Activated CD4-positive, alpha-beta T cell treated with anti-CD3 and anti-CD28 coated beads for 4 hours (primary cell): ENCODE measurements at regions not wholly inside any gene's neighbourhood (a gene's known extent, or its start where the extent isn't known, plus 50 kb on each side); places are given as distances from the start of the nearest gene placed in this dataset.

Experiments
- DNase-seq, 2 donors: peaks; one replicate each; pipeline ENCODE4 v3.0.0-alpha.2; 2020

DNA sequence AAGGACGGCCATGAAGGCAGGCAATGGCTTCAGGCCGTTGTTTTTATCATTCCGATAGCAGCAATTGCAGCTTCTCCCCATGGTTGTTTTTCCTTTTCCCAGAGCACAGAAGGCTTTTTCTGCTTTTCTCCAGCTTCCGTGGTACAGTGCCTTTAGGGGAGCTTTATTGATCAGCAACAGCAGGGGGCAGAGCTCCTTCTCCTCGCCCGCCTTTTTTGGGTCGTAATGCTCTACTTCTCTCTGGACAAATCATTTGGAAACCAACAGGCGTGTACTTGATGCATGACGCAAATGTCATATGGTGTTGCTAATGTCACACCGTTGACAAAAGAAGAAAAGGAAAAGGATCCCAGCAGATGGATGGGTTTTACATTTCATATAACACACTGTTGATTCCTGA, 79.7 kb upstream of the SNRK start:
- DNase-seq = no peak

GRCh38 chr3:43206105-43206504, 80.2 kb upstream of the SNRK start:
- DNase-seq = no peak

DNA sequence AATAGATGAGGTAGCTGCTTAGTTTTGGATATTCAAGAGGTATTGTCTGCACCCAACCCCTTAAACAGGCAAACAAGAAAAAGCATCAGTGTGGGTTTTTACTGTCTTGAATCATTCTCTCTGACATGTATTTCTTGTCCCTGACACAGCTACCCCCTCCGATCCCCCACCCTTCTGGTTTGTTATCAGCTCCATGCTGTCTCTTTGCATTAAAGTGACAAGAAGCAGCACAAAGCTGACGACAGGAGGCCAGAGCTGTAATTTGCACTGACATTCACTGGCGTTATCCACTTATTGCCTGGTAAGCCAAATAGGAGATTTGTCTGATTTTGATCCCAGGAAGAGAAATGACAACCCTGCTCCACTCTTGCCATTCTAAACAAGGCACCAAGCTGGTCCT, 83.3 kb upstream of the SNRK start:
- no peak for DNase-seq

DNA sequence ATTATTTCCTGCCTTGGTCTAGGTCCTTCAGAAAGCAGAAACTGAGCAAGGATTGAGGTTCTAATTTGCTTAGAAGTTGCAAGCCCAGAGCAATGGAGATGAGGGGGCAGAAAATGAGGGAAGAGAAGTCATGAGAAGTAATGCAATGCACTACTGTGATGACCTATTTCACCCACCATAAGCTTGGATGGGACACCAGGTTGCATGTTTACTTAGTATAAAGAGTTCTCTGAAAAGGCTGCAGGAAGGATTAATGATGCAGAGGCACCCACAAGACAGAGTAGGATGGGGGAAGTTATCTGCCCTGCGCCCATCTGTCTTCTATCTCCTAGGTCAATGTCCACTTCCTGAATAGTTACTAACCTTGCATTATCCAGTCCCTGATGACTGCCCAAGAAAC, 84.8 kb upstream of the SNRK start:
- no peak for DNase-seq

GRCh38 chr3:43199645-43200306, 86.6 kb upstream of the SNRK start:
- no peak for DNase-seq

GRCh38 chr3:43198791-43199644, 87.3 kb upstream of the SNRK start:
- DNase-seq = no peak

DNA sequence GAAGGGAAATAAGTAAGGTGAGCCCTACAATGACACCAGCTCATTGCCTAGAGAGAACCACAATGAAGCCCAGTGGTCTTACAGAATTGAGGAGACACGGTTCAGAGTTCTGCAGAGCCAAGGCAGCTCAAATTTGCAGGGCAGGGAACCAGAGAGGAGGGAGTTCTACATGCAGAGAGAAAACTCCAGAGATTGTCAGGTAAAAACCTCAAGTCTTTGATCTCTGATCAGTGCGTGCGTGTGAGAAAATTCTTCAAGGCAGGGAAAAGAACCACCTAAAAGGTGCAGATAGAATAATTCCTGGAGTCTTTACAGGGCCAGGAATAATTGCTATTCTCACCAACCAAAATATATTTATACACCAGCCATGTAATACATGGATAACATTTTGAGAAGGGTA, 88.0 kb upstream of the SNRK start:
- DNase-seq = no peak

DNA sequence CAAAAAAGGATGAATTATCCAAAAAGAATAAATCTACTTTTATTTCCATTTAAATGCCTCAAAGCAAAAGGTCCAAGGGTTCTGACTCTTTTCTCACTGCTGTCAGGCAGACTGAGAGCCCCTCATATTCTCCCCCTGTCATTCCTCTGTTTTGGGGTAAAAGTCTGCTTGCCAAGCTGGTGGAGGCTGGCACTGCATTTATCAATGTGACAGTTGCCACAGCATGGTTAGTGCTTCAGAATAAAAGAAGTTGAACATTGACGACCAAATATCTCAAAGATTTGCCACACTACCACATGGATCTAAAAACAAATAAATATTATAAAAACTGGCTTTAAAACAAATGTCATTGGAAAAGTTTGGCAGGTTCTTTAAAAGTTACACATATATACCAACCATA, 89.2 kb upstream of the SNRK start:
- no peak for DNase-seq

- no peak for DNase-seq
Measured at GRCh38 chr3:43196721-43197120, 89.6 kb upstream of the SNRK start.

GRCh38 chr3:43195115-43195498, 89.2 kb upstream of the POMGNT2 start:
- no peak for DNase-seq

- peak; percentile 24 to 38 for DNase-seq
Measured at GRCh38 chr3:43194490-43195114, 88.7 kb upstream of the POMGNT2 start.

- DNase-seq = no peak
Measured at GRCh38 chr3:43194069-43194468, 88.2 kb upstream of the POMGNT2 start.

DNA sequence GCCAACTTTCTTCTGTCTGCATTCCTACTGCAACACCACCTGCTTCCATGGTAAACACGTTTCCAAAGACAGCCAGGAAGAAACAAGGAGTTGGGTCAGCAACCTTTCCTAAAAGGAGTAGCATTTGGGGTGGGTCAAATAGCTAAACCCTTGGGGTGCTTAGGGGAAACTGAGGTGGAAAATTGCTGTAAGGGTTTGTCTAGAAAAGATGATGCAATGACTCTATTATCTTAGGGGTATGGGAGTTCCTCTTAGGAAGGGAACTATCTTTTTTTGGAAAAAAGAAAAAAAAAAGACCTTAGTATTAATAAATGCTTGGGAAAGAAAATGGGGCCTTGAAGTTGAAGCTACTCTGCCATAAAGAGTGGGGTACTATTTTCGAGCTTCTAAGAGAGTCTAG, 86.1 kb upstream of the POMGNT2 start:
- DNase-seq = no peak

DNA sequence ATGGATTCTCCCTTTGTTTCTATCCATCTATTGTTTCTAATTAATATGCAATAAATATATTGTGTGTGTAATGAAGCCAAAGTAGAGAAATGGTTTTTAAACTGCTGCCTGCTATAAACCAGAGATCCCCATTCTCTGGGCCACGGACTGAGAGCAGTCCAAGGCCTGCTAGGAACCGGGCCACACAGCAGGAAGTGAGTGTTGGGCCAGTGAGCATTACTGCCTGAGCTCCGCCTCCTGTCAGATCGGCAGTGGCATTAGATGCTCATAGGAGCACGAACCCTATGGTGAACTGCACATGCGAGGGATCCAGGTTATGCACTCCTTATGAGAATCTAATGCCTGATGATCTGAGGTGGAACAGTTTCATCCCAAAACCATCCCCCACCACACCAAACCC, 85.2 kb upstream of the POMGNT2 start:
- DNase-seq = no peak

GRCh38 chr3:43190670-43191069, 84.8 kb upstream of the POMGNT2 start:
- no peak for DNase-seq

DNA sequence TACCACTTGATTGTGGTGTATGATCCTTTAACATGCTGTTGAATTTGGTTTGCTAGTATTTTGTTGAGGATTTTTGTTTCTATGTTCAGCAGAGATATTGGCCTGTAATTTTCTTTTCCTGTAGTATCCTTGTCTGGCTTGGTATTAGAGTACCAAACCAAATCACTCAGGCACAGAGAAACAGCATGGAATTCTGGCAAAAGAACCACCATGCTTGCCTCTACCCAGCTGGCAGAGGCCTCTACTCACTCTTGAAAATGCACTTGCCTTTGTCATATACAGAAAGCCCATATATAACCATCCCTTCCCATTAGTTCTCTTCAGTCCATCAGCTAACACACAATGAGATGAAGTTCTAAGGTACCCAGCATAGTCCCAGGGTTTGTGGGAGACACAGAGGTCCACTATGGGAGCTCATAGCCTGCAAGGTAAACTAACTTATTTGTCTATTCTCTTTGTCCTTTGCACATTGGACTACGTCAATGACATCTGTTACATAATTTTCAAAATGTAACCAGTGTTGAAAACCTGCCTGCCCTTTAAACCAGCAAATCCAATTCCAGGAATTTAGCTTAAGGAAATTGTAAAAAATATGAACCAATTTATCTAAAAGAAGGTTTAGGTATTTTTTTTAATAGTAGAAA, 82.1 kb upstream of the POMGNT2 start:
- no peak for DNase-seq

- no peak for DNase-seq
Measured at GRCh38 chr3:43185983-43186314, 80.1 kb upstream of the POMGNT2 start.

DNA sequence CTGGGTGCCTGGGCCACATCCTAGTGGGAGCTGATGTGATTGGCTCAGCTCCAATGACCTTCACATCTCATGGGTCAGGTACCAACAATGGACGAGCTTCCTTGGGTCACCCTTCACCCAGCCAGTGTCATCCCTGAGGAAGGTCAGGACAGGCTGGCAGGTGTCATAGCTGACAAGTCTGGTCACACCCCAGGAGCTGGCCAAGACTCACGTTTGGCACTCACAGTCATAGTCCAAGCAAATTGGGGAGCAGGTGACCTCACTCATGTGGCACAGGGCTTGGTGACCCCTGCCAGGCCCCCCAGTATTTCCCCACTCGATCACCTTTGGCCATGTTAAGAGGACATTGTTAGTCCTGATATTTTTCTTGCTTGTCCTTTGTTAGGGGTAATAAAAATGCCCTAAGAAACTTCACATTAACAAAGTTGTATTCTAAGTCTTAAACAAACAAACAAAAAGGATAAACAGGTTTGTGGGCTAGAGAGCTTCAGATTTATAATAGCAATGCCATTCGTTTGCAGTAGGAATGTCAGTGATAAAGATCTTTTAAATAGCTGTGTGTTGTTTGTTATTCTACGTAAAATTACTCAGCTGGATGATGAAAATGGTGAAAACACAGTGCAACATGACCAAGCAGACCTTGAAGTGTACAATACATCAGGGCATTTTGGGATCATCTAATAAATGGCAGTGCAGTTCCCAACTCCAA, 79.5 kb upstream of the POMGNT2 start:
- no peak for DNase-seq

DNA sequence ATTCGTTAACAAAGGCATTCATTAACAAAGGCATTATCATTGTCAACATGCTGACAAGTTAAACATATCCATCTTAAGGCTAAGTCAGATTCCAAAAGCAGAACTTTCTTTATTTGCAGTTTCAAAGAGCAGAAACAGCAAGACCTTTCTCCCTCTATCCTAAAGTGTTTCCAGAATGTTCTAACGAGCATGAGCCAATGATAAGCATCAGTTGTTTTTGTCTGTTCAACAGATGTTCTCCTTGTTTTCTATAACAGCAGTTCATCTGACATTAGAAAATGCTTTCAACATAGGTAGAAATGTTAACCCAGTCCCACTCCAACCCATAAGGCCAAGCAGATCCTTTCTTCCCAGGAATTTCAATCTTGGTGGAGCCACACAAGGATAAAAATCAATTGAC, 77.6 kb upstream of the POMGNT2 start:
- DNase-seq = no peak

DNA sequence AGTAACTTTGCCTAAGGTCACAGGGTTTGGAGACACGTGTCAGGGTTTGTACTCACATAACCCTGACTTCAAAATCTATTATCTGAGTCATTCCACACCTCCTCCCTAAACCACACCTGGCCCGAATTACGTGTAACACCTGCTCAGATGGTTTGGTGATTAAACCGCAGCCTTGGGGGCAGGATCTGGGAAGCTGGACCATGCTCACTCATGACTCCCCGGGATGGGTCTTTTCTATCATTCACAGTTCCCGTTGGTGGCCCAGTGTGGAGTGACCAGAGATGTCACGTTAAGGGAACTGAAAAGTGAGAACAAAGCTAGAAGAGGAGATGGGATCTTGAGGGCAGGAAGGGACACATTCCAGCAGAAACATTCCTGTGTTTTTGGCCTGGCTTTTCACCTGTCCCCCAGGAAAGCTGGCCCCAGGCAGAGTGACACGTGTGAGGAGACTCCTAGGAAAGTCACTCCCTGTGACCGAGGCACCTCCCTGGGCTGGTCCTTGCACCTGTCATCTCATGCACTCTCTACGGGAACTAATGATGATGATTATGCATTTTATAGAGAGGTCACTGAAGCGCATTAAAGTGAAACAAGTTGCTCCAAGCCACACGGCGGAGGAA, 75.4 kb upstream of the POMGNT2 start:
- peak; percentile 47 to 55 for DNase-seq

DNA sequence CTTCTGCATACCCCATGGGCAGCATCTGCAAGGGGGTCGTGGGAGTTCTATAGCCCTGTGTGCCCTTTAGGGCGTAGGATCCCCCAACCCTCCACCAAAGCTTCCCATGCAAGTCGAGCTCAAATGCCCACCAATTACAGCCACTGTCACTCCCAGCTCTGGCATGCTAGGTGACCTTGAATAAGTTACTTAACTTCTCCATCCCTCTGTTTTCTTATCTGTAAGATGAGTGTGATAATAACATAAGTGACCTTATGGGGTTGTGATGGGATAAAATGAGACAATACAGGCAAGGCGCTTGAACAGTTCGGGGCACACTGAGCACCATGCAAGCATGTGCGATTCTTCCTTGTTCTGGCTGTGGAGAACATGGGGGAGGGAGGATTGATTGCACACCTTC, 74.8 kb upstream of the POMGNT2 start:
- DNase-seq = no peak

- peak; percentile 33 to 36 for DNase-seq
Measured at GRCh38 chr3:43180027-43180426, 74.1 kb upstream of the POMGNT2 start.

DNA sequence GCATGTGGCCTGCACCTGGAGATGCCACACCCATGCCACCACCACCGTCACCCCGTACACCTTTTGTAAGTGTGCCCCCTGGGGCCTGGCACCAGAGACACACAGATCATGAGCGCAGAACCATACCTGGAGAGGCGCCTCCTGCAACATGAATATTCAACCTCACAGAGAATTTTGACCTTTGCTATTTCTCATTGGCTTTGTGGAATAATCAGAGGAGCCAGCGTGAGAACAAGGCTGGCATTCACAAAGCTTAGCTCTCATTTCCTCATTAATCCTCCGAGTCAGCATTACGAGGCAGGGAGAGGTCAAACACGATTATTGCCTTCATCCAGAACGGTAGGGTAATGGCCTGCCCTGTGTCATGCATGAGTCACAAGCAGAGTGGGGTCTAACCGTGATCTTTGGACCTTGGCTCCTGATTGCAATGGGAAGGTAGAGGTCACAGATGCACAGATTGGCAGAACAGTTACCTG, 73.0 kb upstream of the POMGNT2 start:
- DNase-seq = no peak
